MM.1S (cell line): ENCODE measurements at regions not wholly inside any gene's neighbourhood (a gene's known extent, or its start where the extent isn't known, plus 50 kb on each side); places are given as distances from the start of the nearest gene placed in this dataset.

ENCODE experiments used
- DNase-seq: peaks from one replicate; pipeline ENCODE4 v3.0.0-alpha.2; 2015
- H2AFZ ChIP-seq: fragments of 300-600 bp; sonication (generic); 2 replicates; pipeline ENCODE4 v1.6.0; 2016; ENCODE audit warnings: antibody characterized with exemption, low read length
- H3F3A ChIP-seq: fragments of 300-600 bp; sonication (generic); 2 replicates; pipeline ENCODE4 v1.6.1; 2016; ENCODE audit warnings: mild to moderate bottlenecking, antibody characterized with exemption, low read length, moderate library complexity, mixed read lengths; ENCODE audit not compliant: insufficient read depth
- H3K27ac ChIP-seq: fragments of 300-600 bp; sonication (generic); 2 replicates; pipeline ENCODE4 v1.5.1; 2016; ENCODE audit warnings: mild to moderate bottlenecking, low read length
- H3K27me3 ChIP-seq: fragments of 300-600 bp; sonication (generic); replicated peaks from 2 replicates; pipeline ENCODE4 v1.6.0; 2016; ENCODE audit warnings: low read length; ENCODE audit not compliant: insufficient read depth
- H3K36me3 ChIP-seq: fragments of 300-600 bp; sonication (generic); replicated peaks from 2 replicates; pipeline ENCODE4 v1.6.1; 2016; ENCODE audit warnings: mild to moderate bottlenecking, low read length, mixed read lengths; ENCODE audit not compliant: insufficient read depth
- H3K4me1 ChIP-seq: fragments of 300-600 bp; sonication (generic); 2 replicates; pipeline ENCODE4 v1.6.1; 2016; ENCODE audit warnings: low read length, mixed read lengths
- H3K4me2 ChIP-seq: fragments of 300-600 bp; sonication (generic); 2 replicates; pipeline ENCODE4 v1.6.0; 2016; ENCODE audit warnings: low read depth, low read length
- H3K4me3 ChIP-seq: fragments of 300-600 bp; sonication (generic); 2 replicates; pipeline ENCODE4 v1.5.1; 2016; ENCODE audit warnings: low read length, mixed read lengths
- H3K79me2 ChIP-seq: fragments of 300-600 bp; sonication (generic); 2 replicates; pipeline ENCODE4 v1.6.1; 2016; ENCODE audit warnings: mixed run types, low read length, mixed read lengths
- H3K9ac ChIP-seq: fragments of 300-600 bp; sonication (generic); 2 replicates; pipeline ENCODE4 v1.6.1; 2016; ENCODE audit warnings: low read length, mixed read lengths
- H3K9me2 ChIP-seq: fragments of 300-600 bp; sonication (generic); replicated peaks from 2 replicates; pipeline ENCODE4 v1.6.1; 2016; ENCODE audit warnings: mild to moderate bottlenecking, low read length, mixed read lengths; ENCODE audit not compliant: insufficient read depth
- H3K9me3 ChIP-seq: fragments of 300-600 bp; sonication (generic); replicated peaks from 2 replicates; pipeline ENCODE4 v1.6.1; 2016; ENCODE audit warnings: mild to moderate bottlenecking, low read length, mixed read lengths; ENCODE audit not compliant: insufficient read depth
- H4K20me1 ChIP-seq: fragments of 300-600 bp; sonication (generic); 2 replicates; pipeline ENCODE4 v1.6.1; 2016; ENCODE audit warnings: mild to moderate bottlenecking, low read length, moderate library complexity, mixed read lengths; ENCODE audit not compliant: insufficient read depth
- EZH2 ChIP-seq: fragments of 300-600 bp; sonication (generic); optimal IDR thresholded peaks from 2 replicates; pipeline ENCODE3; 2017; ENCODE audit warnings: low read depth, mild to moderate bottlenecking, antibody characterized with exemption, low read length, mixed read lengths
- EZH2phosphoT487 ChIP-seq: fragments of 300-600 bp; sonication (generic); IDR thresholded peaks from 2 replicates; pipeline ENCODE4 v1.6.1; 2018; ENCODE audit warnings: antibody characterized with exemption, low read length
- TF ChIP-seq, protein P1 (sequence below): fragments of 300-600 bp; sonication (generic); IDR thresholded peaks from 2 replicates; pipeline ENCODE4 v1.5.1; 2016; ENCODE audit warnings: antibody characterized with exemption, low read length, mixed read lengths

DNA sequence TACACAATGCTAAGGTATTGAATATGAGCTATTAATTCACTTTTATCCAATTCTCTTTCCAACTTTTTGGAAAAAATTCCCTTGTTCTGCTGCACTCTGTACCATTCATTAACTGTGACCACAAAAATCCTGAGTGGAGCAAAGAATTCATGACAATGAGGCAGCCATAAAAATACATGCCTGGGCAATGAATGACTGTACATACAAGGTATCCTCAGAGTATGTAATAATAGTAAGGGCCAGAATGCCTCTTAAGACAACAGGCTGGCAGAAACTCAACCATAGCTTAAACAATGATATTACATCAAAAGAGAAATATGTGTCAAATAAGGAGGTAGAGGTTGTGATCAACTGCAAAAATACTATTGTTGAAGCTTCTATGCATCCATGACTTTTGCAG, 74.7 kb upstream of the CA10 start:
- H3K79me2 ChIP-seq = no peaks in the 10 kb centered on the region
- H3K9me3 ChIP-seq = no peaks in the 10 kb centered on the region
- H3K27me3 ChIP-seq = no peaks in the 10 kb centered on the region
- TF ChIP-seq EZH2phosphoT487 = no peak
- H3K36me3 ChIP-seq = no peaks in the 10 kb centered on the region
- no peak overlapping the region for H3K9ac ChIP-seq
- H3K4me1 ChIP-seq = no peaks in the 10 kb centered on the region
- H3K27ac ChIP-seq = no peak overlapping the region
- H3K4me2 ChIP-seq = no peak overlapping the region
- no peaks in the 10 kb centered on the region for H4K20me1 ChIP-seq
- no peaks in the 10 kb centered on the region for H3F3A ChIP-seq
- no peak overlapping the region for H2AFZ ChIP-seq
- H3K9me2 ChIP-seq = no peaks in the 10 kb centered on the region
- H3K4me3 ChIP-seq = no peak overlapping the region
- no peak for DNase-seq

DNA sequence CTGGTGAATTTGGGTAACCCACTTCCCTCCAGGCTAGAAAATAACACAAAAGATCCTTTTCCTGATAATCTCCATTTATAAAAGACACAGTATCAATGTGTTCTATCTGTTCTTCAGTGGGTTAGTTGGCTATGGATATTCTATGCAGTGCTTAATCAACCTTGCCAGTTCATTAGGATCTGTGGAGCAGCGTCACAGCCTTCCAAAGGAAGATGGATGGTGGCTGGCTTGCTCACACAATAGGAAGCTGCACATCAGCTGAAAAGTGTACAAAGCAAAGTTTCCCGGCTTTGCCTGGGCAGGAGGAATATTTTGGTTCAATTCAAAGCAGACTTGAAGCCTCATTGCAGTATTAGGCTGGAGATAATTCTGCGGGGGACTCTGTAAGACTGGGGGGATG, 70.3 kb upstream of the CA10 start:
- no peaks in the 10 kb centered on the region for H3K9me2 ChIP-seq
- TF ChIP-seq, protein P1, sequence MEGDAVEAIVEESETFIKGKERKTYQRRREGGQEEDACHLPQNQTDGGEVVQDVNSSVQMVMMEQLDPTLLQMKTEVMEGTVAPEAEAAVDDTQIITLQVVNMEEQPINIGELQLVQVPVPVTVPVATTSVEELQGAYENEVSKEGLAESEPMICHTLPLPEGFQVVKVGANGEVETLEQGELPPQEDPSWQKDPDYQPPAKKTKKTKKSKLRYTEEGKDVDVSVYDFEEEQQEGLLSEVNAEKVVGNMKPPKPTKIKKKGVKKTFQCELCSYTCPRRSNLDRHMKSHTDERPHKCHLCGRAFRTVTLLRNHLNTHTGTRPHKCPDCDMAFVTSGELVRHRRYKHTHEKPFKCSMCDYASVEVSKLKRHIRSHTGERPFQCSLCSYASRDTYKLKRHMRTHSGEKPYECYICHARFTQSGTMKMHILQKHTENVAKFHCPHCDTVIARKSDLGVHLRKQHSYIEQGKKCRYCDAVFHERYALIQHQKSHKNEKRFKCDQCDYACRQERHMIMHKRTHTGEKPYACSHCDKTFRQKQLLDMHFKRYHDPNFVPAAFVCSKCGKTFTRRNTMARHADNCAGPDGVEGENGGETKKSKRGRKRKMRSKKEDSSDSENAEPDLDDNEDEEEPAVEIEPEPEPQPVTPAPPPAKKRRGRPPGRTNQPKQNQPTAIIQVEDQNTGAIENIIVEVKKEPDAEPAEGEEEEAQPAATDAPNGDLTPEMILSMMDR = no peak
- no peak for TF ChIP-seq EZH2
- no peak for TF ChIP-seq EZH2phosphoT487
- no peak overlapping the region for H3K4me3 ChIP-seq
- no peak overlapping the region for H3K27ac ChIP-seq
- H3K36me3 ChIP-seq = no peaks in the 10 kb centered on the region
- H3K4me2 ChIP-seq = no peak overlapping the region
- no peaks in the 10 kb centered on the region for H3K9me3 ChIP-seq
- H3K9ac ChIP-seq = no peak overlapping the region
- H3K27me3 ChIP-seq = no peaks in the 10 kb centered on the region
- H2AFZ ChIP-seq = no peak overlapping the region
- DNase-seq = no peak
- H3F3A ChIP-seq = no peaks in the 10 kb centered on the region
- H3K79me2 ChIP-seq = no peaks in the 10 kb centered on the region
- H4K20me1 ChIP-seq = no peaks in the 10 kb centered on the region
- no peaks in the 10 kb centered on the region for H3K4me1 ChIP-seq

DNA sequence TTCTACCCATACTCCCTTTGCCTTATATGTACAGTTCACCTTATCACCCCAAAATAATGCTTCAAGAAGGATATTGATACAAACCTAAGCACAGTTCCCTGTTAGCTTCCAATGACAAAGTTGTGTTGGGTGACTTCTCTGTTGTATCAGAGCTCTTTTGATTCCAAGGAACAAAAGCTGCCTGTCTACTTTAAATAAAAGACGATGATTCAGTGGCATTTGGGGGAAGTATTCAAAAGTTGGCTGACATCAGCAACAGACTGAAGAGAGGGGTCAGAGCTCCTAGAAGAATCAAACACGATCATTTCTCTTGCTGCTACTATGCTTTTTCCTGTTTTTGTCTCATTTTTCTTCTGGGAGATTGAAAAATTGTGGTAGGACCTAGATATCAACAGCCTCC, 69.4 kb upstream of the CA10 start:
- H3K4me1 ChIP-seq = no peaks in the 10 kb centered on the region
- no peaks in the 10 kb centered on the region for H3K36me3 ChIP-seq
- H3K9ac ChIP-seq = no peak overlapping the region
- no peak overlapping the region for H2AFZ ChIP-seq
- no peaks in the 10 kb centered on the region for H3F3A ChIP-seq
- DNase-seq = no peak
- H3K9me3 ChIP-seq = no peaks in the 10 kb centered on the region
- no peak overlapping the region for H3K4me2 ChIP-seq
- H3K79me2 ChIP-seq = no peaks in the 10 kb centered on the region
- no peak overlapping the region for H3K27ac ChIP-seq
- H3K27me3 ChIP-seq = no peaks in the 10 kb centered on the region
- H4K20me1 ChIP-seq = no peaks in the 10 kb centered on the region
- TF ChIP-seq EZH2phosphoT487 (no peak), EZH2 (no peak)
- TF ChIP-seq, protein P1 = no peak
- H3K4me3 ChIP-seq = no peak overlapping the region
- H3K9me2 ChIP-seq = no peaks in the 10 kb centered on the region

DNA sequence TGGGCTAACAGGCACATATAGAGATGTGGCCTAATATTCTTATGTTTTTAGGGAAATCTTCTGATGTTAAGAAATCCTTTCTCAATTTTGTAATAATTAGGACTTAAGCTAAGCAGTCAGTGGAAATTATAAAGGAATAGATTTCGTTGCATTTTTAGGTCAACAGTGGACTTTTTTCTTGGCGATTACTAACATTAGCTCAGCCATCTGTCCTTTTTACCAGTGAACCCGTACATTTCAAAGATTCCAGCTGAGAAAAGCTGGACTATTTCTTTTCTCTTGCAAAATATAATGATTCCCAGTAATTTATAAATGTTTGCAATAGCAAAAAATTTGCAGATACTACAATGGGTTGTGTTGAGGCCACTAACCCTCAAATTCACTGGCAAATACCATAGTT, 54.9 kb upstream of the CA10 start:
- H3K4me3 ChIP-seq = no peak overlapping the region
- H3K36me3 ChIP-seq = no peaks in the 10 kb centered on the region
- no peaks in the 10 kb centered on the region for H3F3A ChIP-seq
- DNase-seq = no peak
- H3K9me3 ChIP-seq = no peaks in the 10 kb centered on the region
- H3K9me2 ChIP-seq = no peaks in the 10 kb centered on the region
- no peaks in the 10 kb centered on the region for H3K4me1 ChIP-seq
- no peak overlapping the region for H3K9ac ChIP-seq
- TF ChIP-seq, protein P1 = no peak
- TF ChIP-seq EZH2phosphoT487 (no peak), EZH2 (no peak)
- no peak overlapping the region for H3K27ac ChIP-seq
- H3K79me2 ChIP-seq = no peaks in the 10 kb centered on the region
- no peak overlapping the region for H3K4me2 ChIP-seq
- H4K20me1 ChIP-seq = no peaks in the 10 kb centered on the region
- no peak overlapping the region for H2AFZ ChIP-seq
- H3K27me3 ChIP-seq = no peaks in the 10 kb centered on the region
